Left cardiac atrium (tissue), 4 donors: ENCODE measurements at regions not wholly inside any gene's neighbourhood (a gene's known extent, or its start where the extent isn't known, plus 50 kb on each side); places are given as distances from the start of the nearest gene placed in this dataset.

Experiments
- ATAC-seq, 2 donors: fragments of 200-7000 bp; cut with Tn5 transposase; one replicate each; pipeline ENCODE4 v1.9.1; 2020; ENCODE audit warnings: mild to moderate bottlenecking in 2 of 2, moderate library complexity in 2 of 2
- DNase-seq: peaks from one replicate; pipeline ENCODE4 v3.0.0-alpha.2; 2020
- intact Hi-C, 2 donors: fragments of 100-400 bp; cut with DNase I; formaldehyde crosslinking; loops; one replicate each; pipeline versions ENCODE4 v1.14.1 to v1.15.1; 2022 to 2023
- donor health status: DM: no; HTN: yes; CAD: no.
- donor health status: DM: no; HTN: yes; CAD: no; lungs with severe emphysema.
- donor health status: DM: yes; HTN: yes; CAD: no.
- donor health status: Dilated cardiomyopathy.

DNA sequence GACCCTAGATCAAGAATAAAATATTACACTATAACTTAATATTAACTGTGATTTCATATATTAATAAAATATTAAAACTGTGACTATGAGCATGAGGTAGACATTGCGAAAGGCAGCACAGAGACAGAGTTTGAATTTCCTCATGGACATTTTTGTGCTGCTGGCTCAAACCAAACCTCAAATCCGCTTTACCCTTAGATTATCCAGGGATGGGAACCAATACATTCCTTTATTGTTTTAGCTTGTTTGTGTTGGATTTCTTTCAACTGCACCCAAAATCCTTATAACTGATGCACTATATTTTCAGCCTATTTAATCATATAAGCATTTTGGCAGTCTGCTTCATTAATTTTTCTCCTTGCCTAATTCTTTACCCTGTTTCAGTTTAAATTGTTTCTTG, 436.7 kb downstream of the ATP23 start:
- intact Hi-C loops: no loop called here
- ATAC-seq: no peak
- DNase-seq: no peak

DNA sequence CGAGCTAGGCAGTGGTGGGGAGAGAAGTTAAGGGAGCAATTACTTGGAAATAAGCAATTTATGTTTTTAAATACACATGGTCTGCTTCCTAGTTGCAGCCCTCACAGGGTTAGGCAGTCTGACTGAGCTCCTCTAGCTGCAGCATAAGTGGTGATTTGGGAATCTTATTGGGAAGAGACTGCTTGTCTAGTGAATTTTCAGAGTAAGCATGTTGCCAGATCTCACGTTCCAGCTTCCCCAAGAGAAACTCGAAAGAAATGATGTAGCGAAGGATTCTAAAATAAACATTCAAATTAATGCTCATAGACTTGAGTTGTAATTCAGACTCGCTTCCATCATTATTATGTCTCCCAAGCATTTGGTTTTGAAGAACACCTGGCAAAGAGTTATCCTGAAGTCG, 440.2 kb downstream of the ATP23 start:
- no peak for DNase-seq
- no peak for ATAC-seq
- intact Hi-C loops: no loop called here

DNA sequence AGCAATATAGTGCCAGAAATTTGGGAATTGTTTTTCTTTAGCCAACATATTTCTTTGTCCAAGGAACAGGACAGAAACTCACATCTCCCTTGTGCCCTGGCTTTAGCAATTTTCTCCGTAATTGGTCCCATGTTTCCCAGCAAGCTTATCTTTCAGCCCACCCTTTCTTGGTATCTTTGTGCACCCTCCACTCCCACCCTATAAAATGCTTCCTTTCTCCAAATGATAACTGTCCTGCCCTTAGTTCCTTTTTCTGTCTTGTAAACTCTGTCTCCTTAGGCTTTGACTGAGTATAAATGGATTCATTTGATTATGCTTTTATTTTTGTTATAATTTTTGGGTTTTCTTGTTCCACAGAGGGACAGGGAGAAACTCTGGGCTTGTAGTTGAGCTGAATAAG, 442.8 kb downstream of the ATP23 start:
- DNase-seq: no peak
- ATAC-seq: no peak
- intact Hi-C loops: no loop called here

DNA sequence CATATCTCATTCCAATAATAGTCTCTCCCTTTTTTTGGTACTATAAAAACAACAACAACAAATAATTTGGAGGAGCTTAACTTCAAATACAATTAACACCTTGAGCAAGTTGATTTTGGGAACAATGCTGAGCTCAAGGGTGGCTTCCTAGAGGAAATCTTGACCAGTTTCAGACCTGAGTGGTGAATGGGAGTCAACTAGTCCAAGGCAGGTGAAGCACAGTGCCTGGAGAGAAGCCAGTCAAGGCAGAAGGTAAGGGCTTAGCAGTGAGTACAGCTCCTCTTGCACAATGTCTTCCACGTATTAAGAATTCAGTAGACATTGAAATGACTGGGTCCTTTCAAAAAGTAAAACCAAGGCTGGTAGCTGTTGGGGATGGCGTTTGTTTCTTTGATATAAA, 444.8 kb downstream of the ATP23 start:
- no peak for DNase-seq
- no peak for ATAC-seq
- intact Hi-C loops: no loop called here

- intact Hi-C loops: no loop called here
- ATAC-seq (no peak), DNase-seq (no peak)
These were observed 445.8 kb downstream of the ATP23 start for GRCh38 chr12:58387199-58387598.

DNA sequence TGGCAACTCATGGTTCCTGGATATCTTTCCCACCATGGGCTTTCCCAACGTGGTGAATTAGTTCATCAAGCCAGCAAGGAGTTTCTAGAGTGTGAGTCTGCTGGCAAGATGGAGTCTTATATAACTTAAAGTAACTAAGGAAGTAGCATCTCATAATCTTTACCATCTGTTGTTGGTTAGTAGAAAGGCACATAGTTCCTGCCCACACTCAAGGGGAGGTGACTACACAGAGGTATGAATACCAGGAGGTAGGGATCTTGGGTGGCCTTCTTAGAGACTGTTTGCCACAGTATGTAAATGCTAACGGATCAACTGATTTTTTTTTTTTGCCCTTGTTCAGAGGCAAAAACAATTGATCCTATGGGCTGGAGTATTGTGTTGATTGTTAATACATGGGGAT, 446.9 kb downstream of the ATP23 start:
- intact Hi-C loops: no loop called here
- ATAC-seq: no peak
- DNase-seq: no peak

DNA sequence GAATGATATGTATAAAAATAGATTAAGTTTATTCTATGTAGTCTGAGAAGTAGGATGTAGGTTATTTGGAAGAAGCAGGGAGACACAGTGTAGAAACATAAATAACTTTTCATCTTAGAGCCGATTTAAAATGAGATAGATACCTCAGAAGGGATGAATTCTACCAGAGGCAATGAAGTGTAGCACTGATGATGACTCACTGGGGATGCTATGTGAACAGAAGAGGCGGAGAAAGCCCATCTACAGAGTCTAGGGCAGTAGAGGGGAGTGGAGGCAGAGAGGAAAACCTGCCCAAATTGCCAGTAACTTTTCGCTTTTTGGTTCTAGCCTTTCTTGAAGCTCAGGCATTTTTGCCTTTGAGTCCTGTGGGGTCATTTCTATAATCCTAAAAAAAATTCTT, 451.8 kb downstream of the ATP23 start:
- no peak for DNase-seq
- intact Hi-C loops: no loop called here
- ATAC-seq: no peak

DNA sequence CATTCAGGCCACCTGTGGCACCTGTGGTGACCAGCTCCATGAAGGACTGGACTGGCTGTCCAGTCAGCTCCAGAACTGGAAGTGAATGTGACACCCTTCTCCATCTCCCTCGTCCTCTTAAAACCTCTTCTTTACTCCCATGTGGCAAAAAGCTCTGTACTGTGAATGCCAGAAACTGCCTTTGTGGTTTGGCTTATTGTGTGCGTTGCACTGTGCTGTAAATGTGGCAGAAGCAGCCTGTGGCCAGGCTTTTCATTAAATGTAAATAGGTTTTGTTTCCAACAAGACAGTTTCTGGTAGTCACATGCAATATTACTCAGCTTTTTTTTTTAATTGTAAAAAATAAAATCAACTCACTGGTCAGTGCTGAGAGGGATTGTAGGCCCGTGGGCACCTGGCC, 453.7 kb downstream of the ATP23 start:
- intact Hi-C loops: no loop called here
- no peak for ATAC-seq
- no peak for DNase-seq

GRCh38 chr12:58395470-58395869, 454.1 kb downstream of the ATP23 start:
- no peak for DNase-seq
- ATAC-seq: no peak
- intact Hi-C loops: no loop called here

- ATAC-seq (no peak), DNase-seq (no peak)
- intact Hi-C loops: no loop called here
These were observed 454.9 kb downstream of the ATP23 start for GRCh38 chr12:58396239-58396638.

- intact Hi-C loops: no loop called here
- no peak for ATAC-seq
- DNase-seq: no peak
These were observed 464.0 kb downstream of the ATP23 start for GRCh38 chr12:58405363-58405762.

- intact Hi-C loops: no loop called here
- DNase-seq (no peak), ATAC-seq (peak in 1 of 2 donors; percentile 57)
These were observed 467.1 kb downstream of the ATP23 start for GRCh38 chr12:58408516-58408915.

DNA sequence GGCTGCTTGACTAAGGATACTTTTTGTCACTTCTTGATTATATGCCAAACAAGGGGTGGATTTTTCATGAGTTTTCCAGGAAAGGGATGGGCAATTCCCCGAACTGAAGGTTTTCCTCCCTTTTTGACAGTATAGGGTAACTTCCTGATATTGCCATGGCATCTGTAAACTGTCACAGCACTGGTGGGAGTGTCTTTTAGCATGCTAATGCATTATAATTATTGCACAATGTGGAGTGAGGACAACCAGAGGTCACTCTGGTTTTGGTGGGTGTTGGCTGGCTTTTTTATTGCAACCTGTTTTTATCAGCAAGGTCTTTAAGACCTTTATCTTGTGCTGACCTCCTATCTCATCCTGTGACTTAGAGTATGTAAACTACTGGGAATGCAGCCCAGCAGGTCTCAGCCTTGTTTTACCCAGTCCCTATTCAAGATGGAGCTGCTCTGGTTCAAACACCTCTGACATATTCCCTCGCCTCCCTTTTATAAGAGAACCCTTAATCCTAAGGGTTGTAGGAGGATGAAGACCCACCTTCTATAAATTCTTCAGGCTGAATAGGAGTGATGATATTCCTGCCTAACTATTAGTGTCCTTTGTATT, 471.2 kb downstream of the ATP23 start:
- ATAC-seq (peak in 1 of 2 donors; percentile 18), DNase-seq (no peak)
- intact Hi-C loops: no loop called here

GRCh38 chr12:58413794-58414193, 472.4 kb downstream of the ATP23 start:
- intact Hi-C loops: no loop called here

GRCh38 chr12:58414398-58414871, 473.1 kb downstream of the ATP23 start:
- intact Hi-C loops: no loop called here
- ATAC-seq (no peak), DNase-seq (no peak)

More at GRCh38 chr12:58413794-58414193, 472.4 kb downstream of the ATP23 start:
- ATAC-seq: peak in 1 of 2 donors; percentile 22
- DNase-seq: no peak

- intact Hi-C loops: no loop called here
- ATAC-seq (no peak), DNase-seq (no peak)
These were observed 474.3 kb downstream of the ATP23 start for GRCh38 chr12:58415716-58416115.

- DNase-seq (no peak), ATAC-seq (no peak)
- intact Hi-C loops: no loop called here
These were observed 474.9 kb downstream of the ATP23 start for GRCh38 chr12:58416236-58416635.

- intact Hi-C loops: no loop called here
- ATAC-seq (no peak), DNase-seq (no peak)
These were observed 477.9 kb downstream of the ATP23 start for GRCh38 chr12:58419196-58419760.

GRCh38 chr12:58419905-58420304, 478.5 kb downstream of the ATP23 start:
- DNase-seq (no peak), ATAC-seq (no peak)
- intact Hi-C loops: no loop called here

DNA sequence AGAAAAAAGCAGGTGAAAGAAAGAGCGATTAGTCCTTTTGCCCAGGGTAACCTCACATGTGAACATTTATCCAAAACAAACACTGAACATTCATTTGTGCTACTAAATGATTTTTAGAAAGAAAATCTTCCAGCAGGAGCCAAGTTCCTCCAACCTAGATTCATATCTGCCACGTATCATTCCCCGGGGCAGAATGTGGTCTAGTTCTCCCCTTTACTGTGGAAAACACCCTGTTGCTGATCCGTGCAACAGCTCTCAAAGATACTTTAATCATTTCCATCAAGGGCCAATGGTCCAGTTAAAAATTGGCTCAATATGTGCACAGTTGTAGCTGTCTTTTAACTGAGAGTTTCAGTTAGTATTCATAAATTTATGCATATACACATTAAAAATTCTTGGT, 479.1 kb downstream of the ATP23 start:
- intact Hi-C loops: no loop called here
- DNase-seq (no peak), ATAC-seq (no peak)

DNA sequence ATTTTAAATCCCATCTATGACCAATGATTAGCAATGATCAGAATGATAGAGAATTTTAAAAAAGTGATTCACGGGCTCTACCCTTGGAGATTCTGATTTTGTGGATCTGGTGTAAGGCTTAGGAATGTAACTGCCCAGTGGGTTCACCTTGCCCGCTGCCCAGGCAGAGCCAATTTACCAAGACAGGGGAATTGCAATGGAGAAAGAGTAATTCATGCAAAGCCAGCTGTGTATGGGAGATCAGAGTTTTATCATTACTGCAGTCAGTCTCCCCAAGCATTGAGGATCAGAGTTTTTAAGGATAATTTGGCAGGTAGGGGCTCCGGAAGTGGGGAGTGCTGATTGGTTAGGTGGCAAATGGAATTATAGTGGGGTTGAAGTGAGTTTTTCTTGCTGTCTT, 480.6 kb downstream of the ATP23 start:
- ATAC-seq (no peak), DNase-seq (no peak)
- intact Hi-C loops: no loop called here
